Cardiac muscle cell (in vitro differentiated cells and primary cell): ENCODE measurements at regions not wholly inside any gene's neighbourhood (a gene's known extent, or its start where the extent isn't known, plus 50 kb on each side); places are given as distances from the start of the nearest gene placed in this dataset.

Experiments used
- DNase-seq, 2 donors: peaks; one replicate each; pipeline versions ENCODE4 v3.0.0 to v3.0.0-alpha.2; 2010 to 2017; ENCODE audit warnings: low read depth in 1 of 2, low spot score in 1 of 2
- H3K27ac ChIP-seq: fragments of 200-600 bp; sonication (generic); 2 replicates; pipeline ENCODE4 v1.5.1; 2016
- H3K27me3 ChIP-seq: fragments of 200-600 bp; sonication (generic); 2 replicates; pipeline ENCODE4 v1.6.0; 2016; ENCODE audit warnings: control low read depth
- H3K36me3 ChIP-seq: fragments of 200-600 bp; sonication (generic); 2 replicates; pipeline ENCODE4 v1.5.1; 2016; ENCODE audit warnings: control low read depth
- H3K4me1 ChIP-seq: fragments of 200-600 bp; sonication (generic); 2 replicates; pipeline ENCODE4 v1.8.1; 2017; ENCODE audit warnings: low read depth, mild to moderate bottlenecking, mixed run types
- H3K4me3 ChIP-seq: fragments of 200-600 bp; sonication (generic); 2 replicates; pipeline ENCODE4 v1.5.1; 2016; ENCODE audit warnings: mild to moderate bottlenecking
- H3K9me3 ChIP-seq: fragments of 200-600 bp; sonication (generic); 2 replicates; pipeline ENCODE4 v1.5.1; 2017; ENCODE audit warnings: low read depth, mild to moderate bottlenecking, control low read depth
- CTCF ChIP-seq: IDR thresholded peaks from 2 replicates; pipeline ENCODE4 v1.5.1; 2012; ENCODE audit warnings: low read depth, mild to moderate bottlenecking, low read length

DNA sequence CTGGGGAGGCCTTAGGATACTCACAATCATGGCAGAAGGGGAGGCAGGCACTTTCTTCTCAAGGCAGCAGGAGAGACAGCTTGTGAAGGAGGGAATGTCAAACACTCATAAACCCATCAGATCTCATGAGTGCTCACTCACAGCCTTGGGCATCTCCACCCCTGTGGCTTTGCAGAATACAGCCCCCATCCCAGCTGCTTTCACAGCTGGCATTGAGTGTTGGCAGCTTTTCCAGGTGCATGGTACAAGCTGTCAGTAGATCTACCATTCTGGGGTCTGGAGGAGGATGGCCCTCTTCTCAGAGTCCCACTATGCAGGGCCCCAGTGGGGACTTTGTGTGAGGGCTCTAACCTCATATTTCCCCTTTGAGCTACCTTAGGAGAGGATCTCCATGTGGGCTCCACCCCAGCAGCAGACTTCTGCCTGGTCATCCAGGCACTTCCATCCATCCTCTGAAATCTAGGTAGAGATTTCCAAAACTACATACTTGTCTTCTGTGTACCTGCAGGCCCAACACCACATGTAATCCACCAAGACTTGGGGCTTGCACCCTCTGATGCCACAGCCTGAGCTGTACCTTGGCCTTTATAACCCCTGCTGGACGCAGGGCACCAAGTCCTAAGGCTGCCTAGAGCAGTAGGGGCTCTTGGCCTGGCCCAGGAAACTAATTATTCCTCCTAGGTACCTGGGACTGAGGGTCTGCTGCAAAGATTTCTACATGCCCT is 404.2 kb upstream of the EPHA6 start:
- Histone ChIP-seq H3K27ac (no peak overlapping the region), H3K4me1 (no peaks in the 10 kb centered on the region), H3K36me3 (no peaks in the 10 kb centered on the region), H3K27me3 (no peaks in the 10 kb centered on the region), H3K4me3 (no peak overlapping the region), H3K9me3 (no peaks in the 10 kb centered on the region)
- TF ChIP-seq CTCF: no peak
- no peak for DNase-seq

DNA sequence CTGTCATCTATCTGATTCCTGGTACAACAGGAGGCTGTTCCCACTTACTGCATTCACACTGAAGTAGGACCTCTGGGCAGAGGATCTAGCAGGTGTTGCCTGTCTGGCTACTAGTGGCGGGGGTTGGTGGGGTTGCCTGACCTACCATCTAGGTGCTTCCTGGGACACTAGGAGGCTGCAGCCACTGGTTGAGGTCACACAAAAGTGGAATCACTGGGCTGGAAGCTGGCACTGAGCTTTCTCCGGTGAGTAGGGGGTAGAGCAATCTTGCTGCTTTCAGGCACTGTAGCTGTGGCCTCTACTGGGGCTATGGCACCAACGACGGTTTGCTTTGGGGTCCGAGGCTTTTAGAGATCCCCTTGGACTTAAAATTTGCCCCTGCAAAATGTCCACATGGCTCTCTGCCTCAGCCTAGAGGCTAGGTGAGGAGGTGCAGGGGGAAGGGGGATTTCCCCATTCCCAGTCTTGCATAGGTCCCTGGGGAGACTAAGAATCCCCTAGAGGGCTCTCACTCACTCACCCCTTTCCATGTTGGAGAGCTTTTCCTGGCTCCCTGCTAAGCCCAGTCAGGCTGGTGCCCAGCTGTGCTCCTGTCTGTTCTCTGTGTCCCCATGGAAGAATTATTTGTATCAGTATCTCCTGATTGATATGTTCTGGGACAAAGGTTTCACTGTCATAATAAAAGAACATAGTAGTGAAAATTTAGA is 397.7 kb upstream of the EPHA6 start:
- no peaks in the 10 kb centered on the region for H3K9me3 ChIP-seq
- DNase-seq: no peak
- H3K27me3 ChIP-seq: no peaks in the 10 kb centered on the region
- no peaks in the 10 kb centered on the region for H3K4me1 ChIP-seq
- no peak for TF ChIP-seq CTCF
- no peaks in the 10 kb centered on the region for H3K36me3 ChIP-seq
- H3K4me3 ChIP-seq: no peak overlapping the region
- H3K27ac ChIP-seq: no peak overlapping the region

- DNase-seq: no peak
- no peak overlapping the region for H3K4me3 ChIP-seq
Observed at GRCh38 chr3:96428097-96428496, 386.3 kb upstream of the EPHA6 start.

GRCh38 chr3:96430079-96430478 is 384.3 kb upstream of the EPHA6 start:
- Histone ChIP-seq H3K27me3 (no peaks in the 10 kb centered on the region), H3K36me3 (no peaks in the 10 kb centered on the region), H3K4me3 (no peak overlapping the region), H3K27ac (no peak overlapping the region), H3K9me3 (no peaks in the 10 kb centered on the region), H3K4me1 (no peaks in the 10 kb centered on the region)
- no peak for DNase-seq
- no peak for TF ChIP-seq CTCF

More at GRCh38 chr3:96428097-96428496, 386.3 kb upstream of the EPHA6 start:
- Histone ChIP-seq H3K27ac (no peak overlapping the region), H3K36me3 (no peaks in the 10 kb centered on the region), H3K4me1 (no peaks in the 10 kb centered on the region), H3K27me3 (no peaks in the 10 kb centered on the region), H3K9me3 (no peaks in the 10 kb centered on the region)
- no peak for TF ChIP-seq CTCF

- no peak overlapping the region for H3K4me3 ChIP-seq
- H3K4me1 ChIP-seq: no peaks in the 10 kb centered on the region
- H3K27ac ChIP-seq: no peak overlapping the region
- no peaks in the 10 kb centered on the region for H3K27me3 ChIP-seq
- no peak for DNase-seq
- no peak for TF ChIP-seq CTCF
- H3K9me3 ChIP-seq: no peaks in the 10 kb centered on the region
- no peaks in the 10 kb centered on the region for H3K36me3 ChIP-seq
Observed at GRCh38 chr3:96434651-96435050, 379.7 kb upstream of the EPHA6 start.
